GM23338 (cell line): ENCODE measurements at regions not wholly inside any gene's neighbourhood (a gene's known extent, or its start where the extent isn't known, plus 50 kb on each side); places are given as distances from the start of the nearest gene placed in this dataset.

Source experiments
- ATAC-seq: fragments of 200-7000 bp; cut with Tn5 transposase; 3 replicates; pipeline ENCODE4 v1.9.1; 2020
- DNase-seq: peaks from one replicate; pipeline ENCODE4 v3.0.0-alpha.2; 2015; ENCODE audit warnings: low spot score
- H2AFZ ChIP-seq: fragments of 200-600 bp; sonication (generic); 2 replicates; pipeline ENCODE4 v1.8.0; 2016; ENCODE audit warnings: antibody characterized with exemption, mild to moderate bottlenecking, moderate library complexity
- H3F3A ChIP-seq: fragments of 200-600 bp; sonication (generic); replicated peaks from 2 replicates; pipeline ENCODE4 v1.8.0; 2017; ENCODE audit warnings: antibody characterized with exemption, mixed run types, low read depth
- H3K27ac ChIP-seq: fragments of 200-600 bp; sonication (generic); 2 replicates; pipeline ENCODE4 v1.6.1; 2016; ENCODE audit warnings: low read depth
- H3K27me3 ChIP-seq: fragments of 200-600 bp; sonication (generic); 2 replicates; pipeline ENCODE4 v1.8.0; 2016; ENCODE audit warnings: mild to moderate bottlenecking, mixed run types, moderate library complexity; ENCODE audit not compliant: insufficient read depth
- H3K36me3 ChIP-seq: fragments of 200-600 bp; sonication (generic); 2 replicates; pipeline ENCODE4 v1.8.0; 2016; ENCODE audit warnings: mild to moderate bottlenecking; ENCODE audit not compliant: insufficient read depth
- H3K4me1 ChIP-seq: fragments of 200-600 bp; sonication (generic); 2 replicates; pipeline ENCODE4 v1.8.0; 2016; ENCODE audit warnings: mild to moderate bottlenecking, moderate library complexity; ENCODE audit not compliant: insufficient read depth
- H3K4me2 ChIP-seq: fragments of 200-600 bp; sonication (generic); 2 replicates; pipeline ENCODE4 v1.7.1; 2017; ENCODE audit warnings: mixed run types
- H3K4me3 ChIP-seq: fragments of 200-600 bp; sonication (generic); 2 replicates; pipeline ENCODE4 v1.6.1; 2016; ENCODE audit warnings: mixed run types
- H3K79me2 ChIP-seq: fragments of 200-600 bp; sonication (generic); replicated peaks from 2 replicates; pipeline ENCODE4 v1.8.0; 2017; ENCODE audit warnings: mild to moderate bottlenecking; ENCODE audit not compliant: insufficient read depth
- H3K9me2 ChIP-seq: fragments of 200-600 bp; sonication (generic); 2 replicates; pipeline ENCODE4 v1.8.0; 2017; ENCODE audit not compliant: insufficient read depth
- H4K20me1 ChIP-seq: fragments of 200-600 bp; sonication (generic); replicated peaks from 2 replicates; pipeline ENCODE4 v1.8.0; 2017; ENCODE audit warnings: mild to moderate bottlenecking; ENCODE audit not compliant: insufficient read depth
- H3K27ac Mint-ChIP-seq: 2 replicates; pipeline ENCODE4 v1.8.0; 2020; ENCODE audit warnings: inconsistent platforms, mild to moderate bottlenecking, moderate library complexity, mixed read lengths
- H3K27me3 Mint-ChIP-seq: 3 replicates; pipeline ENCODE4 v1.8.0; 2022; ENCODE audit warnings: low read depth, mild to moderate bottlenecking, moderate library complexity, mixed read lengths, inconsistent platforms; ENCODE audit not compliant: insufficient read depth, poor library complexity
- H3K36me3 Mint-ChIP-seq: 3 replicates; pipeline ENCODE4 v1.8.0; 2021; ENCODE audit warnings: low read depth, mild to moderate bottlenecking, inconsistent platforms, moderate library complexity, mixed read lengths
- H3K4me1 Mint-ChIP-seq: 3 replicates; pipeline ENCODE4 v1.8.0; 2020; ENCODE audit warnings: mild to moderate bottlenecking, inconsistent platforms, mixed read lengths
- H3K4me3 Mint-ChIP-seq: 3 replicates; pipeline ENCODE4 v1.8.0; 2021; ENCODE audit warnings: moderate library complexity, mild to moderate bottlenecking, inconsistent platforms, mixed read lengths
- H3K9me3 Mint-ChIP-seq: 3 replicates; pipeline ENCODE4 v1.8.0; 2020; ENCODE audit warnings: moderate library complexity, mild to moderate bottlenecking, inconsistent platforms, mixed read lengths
- ETS1 ChIP-seq: IDR thresholded peaks from 2 replicates; pipeline ENCODE4 v1.6.1; 2016; ENCODE audit warnings: antibody characterized with exemption
- EZH2 ChIP-seq: fragments of 200-600 bp; sonication (generic); IDR thresholded peaks from one replicate; pipeline ENCODE4 v1.8.0; 2017; ENCODE audit warnings: antibody characterized with exemption, mild to moderate bottlenecking, low read depth; ENCODE audit not compliant: unreplicated experiment
- ZNF331 ChIP-seq: fragments of 250-450 bp; sonication (Bioruptor Pico); IDR thresholded peaks from 2 replicates; pipeline ENCODE4 v1.5.0; 2020; ENCODE audit warnings: low read depth, mild to moderate bottlenecking, moderate library complexity
- TF ChIP-seq, protein P1 (sequence below): fragments of 250-450 bp; sonication (Bioruptor Pico); IDR thresholded peaks from 2 replicates; pipeline ENCODE4 v1.5.0; 2020; ENCODE audit warnings: mild to moderate bottlenecking, moderate library complexity

DNA sequence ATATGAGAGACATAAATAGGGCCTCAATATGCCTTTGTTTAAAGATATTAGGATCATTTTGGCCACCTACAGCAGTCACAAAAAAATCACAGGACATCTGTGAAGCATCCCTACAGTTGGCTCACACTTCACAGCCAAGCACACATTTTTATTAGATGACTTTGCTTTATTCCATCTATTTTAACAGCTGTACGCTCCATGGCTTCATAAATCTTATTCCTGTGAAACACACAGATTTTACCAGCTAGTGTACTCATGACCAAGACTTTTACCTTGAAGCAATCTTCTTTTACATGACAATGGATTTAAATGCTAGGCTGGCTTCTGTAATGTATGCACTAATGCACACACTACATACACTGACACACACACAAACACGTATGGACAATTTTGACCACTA is 254.8 kb upstream of the PITRM1 start (continued):
- no peak for TF ChIP-seq ETS1
- TF ChIP-seq ZNF331 (CRISPR knock-in tag), result no peak
- TF ChIP-seq, protein P1, sequence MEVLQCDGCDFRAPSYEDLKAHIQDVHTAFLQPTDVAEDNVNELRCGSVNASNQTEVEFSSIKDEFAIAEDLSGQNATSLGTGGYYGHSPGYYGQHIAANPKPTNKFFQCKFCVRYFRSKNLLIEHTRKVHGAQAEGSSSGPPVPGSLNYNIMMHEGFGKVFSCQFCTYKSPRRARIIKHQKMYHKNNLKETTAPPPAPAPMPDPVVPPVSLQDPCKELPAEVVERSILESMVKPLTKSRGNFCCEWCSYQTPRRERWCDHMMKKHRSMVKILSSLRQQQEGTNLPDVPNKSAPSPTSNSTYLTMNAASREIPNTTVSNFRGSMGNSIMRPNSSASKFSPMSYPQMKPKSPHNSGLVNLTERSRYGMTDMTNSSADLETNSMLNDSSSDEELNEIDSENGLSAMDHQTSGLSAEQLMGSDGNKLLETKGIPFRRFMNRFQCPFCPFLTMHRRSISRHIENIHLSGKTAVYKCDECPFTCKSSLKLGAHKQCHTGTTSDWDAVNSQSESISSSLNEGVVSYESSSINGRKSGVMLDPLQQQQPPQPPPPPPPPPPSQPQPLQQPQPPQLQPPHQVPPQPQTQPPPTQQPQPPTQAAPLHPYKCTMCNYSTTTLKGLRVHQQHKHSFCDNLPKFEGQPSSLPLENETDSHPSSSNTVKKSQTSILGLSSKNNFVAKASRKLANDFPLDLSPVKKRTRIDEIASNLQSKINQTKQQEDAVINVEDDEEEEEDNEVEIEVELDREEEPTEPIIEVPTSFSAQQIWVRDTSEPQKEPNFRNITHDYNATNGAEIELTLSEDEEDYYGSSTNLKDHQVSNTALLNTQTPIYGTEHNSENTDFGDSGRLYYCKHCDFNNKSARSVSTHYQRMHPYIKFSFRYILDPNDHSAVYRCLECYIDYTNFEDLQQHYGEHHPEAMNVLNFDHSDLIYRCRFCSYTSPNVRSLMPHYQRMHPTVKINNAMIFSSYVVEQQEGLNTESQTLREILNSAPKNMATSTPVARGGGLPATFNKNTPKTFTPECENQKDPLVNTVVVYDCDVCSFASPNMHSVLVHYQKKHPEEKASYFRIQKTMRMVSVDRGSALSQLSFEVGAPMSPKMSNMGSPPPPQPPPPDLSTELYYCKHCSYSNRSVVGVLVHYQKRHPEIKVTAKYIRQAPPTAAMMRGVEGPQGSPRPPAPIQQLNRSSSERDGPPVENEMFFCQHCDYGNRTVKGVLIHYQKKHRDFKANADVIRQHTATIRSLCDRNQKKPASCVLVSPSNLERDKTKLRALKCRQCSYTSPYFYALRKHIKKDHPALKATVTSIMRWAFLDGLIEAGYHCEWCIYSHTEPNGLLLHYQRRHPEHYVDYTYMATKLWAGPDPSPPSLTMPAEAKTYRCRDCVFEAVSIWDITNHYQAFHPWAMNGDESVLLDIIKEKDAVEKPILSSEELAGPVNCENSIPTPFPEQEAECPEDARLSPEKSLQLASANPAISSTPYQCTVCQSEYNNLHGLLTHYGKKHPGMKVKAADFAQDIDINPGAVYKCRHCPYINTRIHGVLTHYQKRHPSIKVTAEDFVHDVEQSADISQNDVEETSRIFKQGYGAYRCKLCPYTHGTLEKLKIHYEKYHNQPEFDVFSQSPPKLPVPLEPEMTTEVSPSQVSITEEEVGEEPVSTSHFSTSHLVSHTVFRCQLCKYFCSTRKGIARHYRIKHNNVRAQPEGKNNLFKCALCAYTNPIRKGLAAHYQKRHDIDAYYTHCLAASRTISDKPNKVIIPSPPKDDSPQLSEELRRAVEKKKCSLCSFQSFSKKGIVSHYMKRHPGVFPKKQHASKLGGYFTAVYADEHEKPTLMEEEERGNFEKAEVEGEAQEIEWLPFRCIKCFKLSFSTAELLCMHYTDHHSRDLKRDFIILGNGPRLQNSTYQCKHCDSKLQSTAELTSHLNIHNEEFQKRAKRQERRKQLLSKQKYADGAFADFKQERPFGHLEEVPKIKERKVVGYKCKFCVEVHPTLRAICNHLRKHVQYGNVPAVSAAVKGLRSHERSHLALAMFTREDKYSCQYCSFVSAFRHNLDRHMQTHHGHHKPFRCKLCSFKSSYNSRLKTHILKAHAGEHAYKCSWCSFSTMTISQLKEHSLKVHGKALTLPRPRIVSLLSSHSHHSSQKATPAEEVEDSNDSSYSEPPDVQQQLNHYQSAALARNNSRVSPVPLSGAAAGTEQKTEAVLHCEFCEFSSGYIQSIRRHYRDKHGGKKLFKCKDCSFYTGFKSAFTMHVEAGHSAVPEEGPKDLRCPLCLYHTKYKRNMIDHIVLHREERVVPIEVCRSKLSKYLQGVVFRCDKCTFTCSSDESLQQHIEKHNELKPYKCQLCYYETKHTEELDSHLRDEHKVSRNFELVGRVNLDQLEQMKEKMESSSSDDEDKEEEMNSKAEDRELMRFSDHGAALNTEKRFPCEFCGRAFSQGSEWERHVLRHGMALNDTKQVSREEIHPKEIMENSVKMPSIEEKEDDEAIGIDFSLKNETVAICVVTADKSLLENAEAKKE (CRISPR knock-in tag), result no peak

DNA sequence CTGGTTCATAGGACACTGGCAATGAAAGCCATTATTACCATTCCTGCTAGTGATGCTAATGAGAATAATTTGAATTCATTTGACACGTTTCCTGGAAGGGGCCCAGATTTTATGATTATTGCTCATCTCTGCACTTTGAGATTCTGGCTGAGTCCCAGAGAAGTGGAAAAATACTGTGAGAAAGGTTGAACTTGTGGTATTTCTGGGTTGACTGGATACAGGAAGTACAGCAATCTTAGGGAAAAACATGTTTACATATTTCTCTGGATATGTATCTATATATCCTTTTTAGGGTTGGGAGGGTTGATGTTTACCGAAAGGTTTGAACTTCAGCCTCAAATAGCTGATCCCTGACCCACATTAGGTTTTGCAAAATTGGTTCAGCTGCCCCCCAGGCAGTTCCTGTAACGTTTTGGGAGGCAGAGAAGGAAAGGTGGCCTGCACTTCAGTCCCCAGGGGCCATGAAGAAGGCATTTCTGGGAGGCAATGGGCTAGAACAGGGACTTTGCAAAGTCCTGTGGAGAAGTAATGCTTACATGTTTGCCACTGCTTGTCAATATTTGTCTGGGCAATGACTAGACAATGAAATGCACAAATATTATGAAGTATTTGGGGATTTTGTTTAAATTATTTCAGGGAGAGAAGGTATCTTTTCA is 253.7 kb upstream of the PITRM1 start:
- DNase-seq (no peak), ATAC-seq (no peak)
- H3K27me3 Mint-ChIP-seq, result no peaks in the 10 kb centered on the region
- no peaks in the 10 kb centered on the region for H3K27me3 ChIP-seq
- H3K79me2 ChIP-seq, result no peaks in the 10 kb centered on the region
- H3K9me2 ChIP-seq, result 0 out of 2 replicates have a peak, but pooled peaks cover 8% of the 10 kb centered on the region
- H3K4me1 Mint-ChIP-seq, result peaks cover 7% of the 10 kb centered on the region; the same call in 1 of the 3 replicates
- H3K4me3 ChIP-seq, result no peak overlapping the region
- no peaks in the 10 kb centered on the region for H3K4me1 ChIP-seq
- no peak overlapping the region for H3K27ac Mint-ChIP-seq
- no peak overlapping the region for H3K4me2 ChIP-seq
- H3K9me3 Mint-ChIP-seq, result peaks cover 8% of the 10 kb centered on the region; the same call in 2 of the 3 replicates
- H3F3A ChIP-seq, result no peaks in the 10 kb centered on the region
- no peak overlapping the region for H2AFZ ChIP-seq
- peaks cover 4% of the 10 kb centered on the region; the same call in 2 of the 3 replicates for H3K36me3 Mint-ChIP-seq
- H3K4me3 Mint-ChIP-seq, result no peak overlapping the region
- TF ChIP-seq EZH2, result no peak
- H3K27ac ChIP-seq, result no peak overlapping the region
- no peaks in the 10 kb centered on the region for H4K20me1 ChIP-seq
- H3K36me3 ChIP-seq, result no peaks in the 10 kb centered on the region
